GM12875 (cell line): ENCODE measurements at regions not wholly inside any gene's neighbourhood (a gene's known extent, or its start where the extent isn't known, plus 50 kb on each side); places are given as distances from the start of the nearest gene placed in this dataset.
"Not testable (repeated sequence)": the region's sequence is repeated elsewhere in the genome, so short reads cannot be mapped to it uniquely, and the experiment has no call there.

Experiments used
- H3K4me3 ChIP-seq: one replicate; pipeline ENCODE4 v1.5.1; 2011; ENCODE audit warnings: low read depth, low read length, control low read depth
- CTCF ChIP-seq: IDR thresholded peaks from 2 replicates; pipeline ENCODE4 v1.5.1; 2011; ENCODE audit warnings: low read depth, mild to moderate bottlenecking, control low read depth, inconsistent platforms, low read length, moderate library complexity, borderline replicate concordance; ENCODE audit not compliant: insufficient read depth

GRCh38 chr12:92408072-92408900 is 262.6 kb upstream of the BTG1 start:
- peak; percentile 72; the same call in 1 of the 2 replicates for TF ChIP-seq CTCF
- no peak overlapping the region for H3K4me3 ChIP-seq

GRCh38 chr12:92406404-92407070 is 260.9 kb upstream of the BTG1 start:
- not testable (repeated sequence) for H3K4me3 ChIP-seq

GRCh38 chr12:92405801-92406251 is 260.2 kb upstream of the BTG1 start:
- H3K4me3 ChIP-seq = not testable (repeated sequence)

GRCh38 chr12:92404921-92405320 is 259.3 kb upstream of the BTG1 start:
- H3K4me3 ChIP-seq = no peak overlapping the region
- no peak for TF ChIP-seq CTCF

GRCh38 chr12:92404259-92404894 is 258.7 kb upstream of the BTG1 start:
- TF ChIP-seq CTCF = no peak
- no peak overlapping the region for H3K4me3 ChIP-seq

GRCh38 chr12:92403210-92404175 is 257.8 kb upstream of the BTG1 start:
- no peak for TF ChIP-seq CTCF
- H3K4me3 ChIP-seq = no peak overlapping the region

GRCh38 chr12:92402415-92402814 is 256.8 kb upstream of the BTG1 start:
- TF ChIP-seq CTCF = no peak
- no peak overlapping the region for H3K4me3 ChIP-seq
